Kidney (tissue), 13 donors: ENCODE measurements at regions not wholly inside any gene's neighbourhood (a gene's known extent, or its start where the extent isn't known, plus 50 kb on each side); places are given as distances from the start of the nearest gene placed in this dataset.

ENCODE experiments used
- DNase-seq, 5 donors: peaks; one replicate each; pipeline ENCODE4 v3.0.0-alpha.2; 2013 to 2020
- FAIRE-seq: peaks from 2 replicates; lab custom pipeline; 2012; peaks lifted over from hg19 to GRCh38; lab: Jason Lieb, UNC
- H3K27ac ChIP-seq, 2 donors: one replicate each; pipeline ENCODE4 v1.7.0; 2013; ENCODE audit warnings: low read depth in 2 of 2, low read length in 2 of 2, inconsistent platforms in 1 of 2
- H3K27me3 ChIP-seq: one replicate; pipeline ENCODE4 v1.7.1; 2013; ENCODE audit warnings: low read length, inconsistent platforms; ENCODE audit not compliant: control insufficient read depth, insufficient read depth
- H3K36me3 ChIP-seq, 3 donors: one replicate each; pipeline versions ENCODE4 v1.7.0 to v1.7.1; 2013; ENCODE audit warnings: low read length in 3 of 3, control low read depth in 1 of 3, inconsistent platforms in 1 of 3; ENCODE audit not compliant: insufficient read depth in 3 of 3, control insufficient read depth in 2 of 3
- H3K4me1 ChIP-seq, 3 donors: one replicate each; pipeline versions ENCODE4 v1.7.0 to v1.7.1; 2013; ENCODE audit warnings: low read length in 3 of 3, inconsistent platforms in 1 of 3, low read depth in 1 of 3; ENCODE audit not compliant: control insufficient read depth in 2 of 3, insufficient read depth in 2 of 3
- H3K4me3 ChIP-seq, 3 donors: one replicate each; pipeline versions ENCODE4 v1.7.0 to v1.8.1; 2013; ENCODE audit warnings: low read length in 3 of 3, control low read depth in 1 of 3, inconsistent platforms in 1 of 3
- H3K9ac ChIP-seq, 3 donors: one replicate each; pipeline versions ENCODE4 v1.7.0 to v1.7.1; 2013; ENCODE audit warnings: low read length in 3 of 3, control low read depth in 1 of 3, inconsistent platforms in 1 of 3
- H3K9me3 ChIP-seq, 3 donors: one replicate each; pipeline versions ENCODE4 v1.7.0 to v1.7.1; 2013; ENCODE audit warnings: low read length in 3 of 3, control low read depth in 1 of 3, inconsistent platforms in 1 of 3; ENCODE audit not compliant: control insufficient read depth in 2 of 3, insufficient read depth in 1 of 3
- intact Hi-C: fragments of 100-400 bp; cut with DNase I; formaldehyde crosslinking; loops from one replicate; pipeline ENCODE4 v1.11.1; 2022
- TF ChIP-seq, protein P1 (sequence below): IDR thresholded peaks from 3 replicates; pipeline ENCODE4 v1.5.1; 2012; ENCODE audit warnings: mild to moderate bottlenecking, moderate library complexity, borderline replicate concordance; ENCODE audit not compliant: insufficient read depth; ENCODE audit errors: extremely low read depth
- donor health status: control.
- donor health status: control.
- donor health status: control.
- donor health status: control.
- donor health status: control.
- donor health status: DM: yes; HTN: yes; CAD: no.
- donor health status: Normal renal cell carcinoma (clear cell type).

DNA sequence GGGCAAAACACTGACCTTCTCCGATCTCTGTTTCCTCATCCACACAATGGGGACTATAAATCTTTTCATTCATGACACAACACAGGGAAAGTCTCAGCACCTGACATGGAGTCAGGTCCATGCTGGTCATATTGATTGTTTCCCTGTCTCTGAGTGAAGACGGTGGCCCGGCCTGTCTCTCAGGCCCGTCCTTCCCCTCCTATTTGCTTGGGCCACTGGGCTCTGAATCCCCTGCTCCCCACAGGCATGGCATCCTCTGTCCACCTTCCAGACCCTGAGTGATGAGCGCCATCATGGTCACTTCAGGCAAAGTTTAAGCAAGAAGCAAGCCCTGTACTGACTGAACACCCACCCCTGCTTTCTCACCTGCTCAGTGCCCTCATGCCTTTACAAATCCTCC is 113.3 kb upstream of the ALX4 start:
- intact Hi-C loops = no loop called here
- H3K27me3 ChIP-seq = no peaks in the 10 kb centered on the region
- no peaks in the 10 kb centered on the region for H3K9me3 ChIP-seq
- no peak overlapping the region for H3K9ac ChIP-seq
- H3K4me1 ChIP-seq = no peaks in the 10 kb centered on the region
- H3K36me3 ChIP-seq = no peaks in the 10 kb centered on the region
- no peak overlapping the region for H3K27ac ChIP-seq
- FAIRE-seq (no peak), DNase-seq (peak in 1 of 5 donors; percentile 10)
- TF ChIP-seq, protein P1, sequence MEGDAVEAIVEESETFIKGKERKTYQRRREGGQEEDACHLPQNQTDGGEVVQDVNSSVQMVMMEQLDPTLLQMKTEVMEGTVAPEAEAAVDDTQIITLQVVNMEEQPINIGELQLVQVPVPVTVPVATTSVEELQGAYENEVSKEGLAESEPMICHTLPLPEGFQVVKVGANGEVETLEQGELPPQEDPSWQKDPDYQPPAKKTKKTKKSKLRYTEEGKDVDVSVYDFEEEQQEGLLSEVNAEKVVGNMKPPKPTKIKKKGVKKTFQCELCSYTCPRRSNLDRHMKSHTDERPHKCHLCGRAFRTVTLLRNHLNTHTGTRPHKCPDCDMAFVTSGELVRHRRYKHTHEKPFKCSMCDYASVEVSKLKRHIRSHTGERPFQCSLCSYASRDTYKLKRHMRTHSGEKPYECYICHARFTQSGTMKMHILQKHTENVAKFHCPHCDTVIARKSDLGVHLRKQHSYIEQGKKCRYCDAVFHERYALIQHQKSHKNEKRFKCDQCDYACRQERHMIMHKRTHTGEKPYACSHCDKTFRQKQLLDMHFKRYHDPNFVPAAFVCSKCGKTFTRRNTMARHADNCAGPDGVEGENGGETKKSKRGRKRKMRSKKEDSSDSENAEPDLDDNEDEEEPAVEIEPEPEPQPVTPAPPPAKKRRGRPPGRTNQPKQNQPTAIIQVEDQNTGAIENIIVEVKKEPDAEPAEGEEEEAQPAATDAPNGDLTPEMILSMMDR = no peak
- no peak overlapping the region for H3K4me3 ChIP-seq

DNA sequence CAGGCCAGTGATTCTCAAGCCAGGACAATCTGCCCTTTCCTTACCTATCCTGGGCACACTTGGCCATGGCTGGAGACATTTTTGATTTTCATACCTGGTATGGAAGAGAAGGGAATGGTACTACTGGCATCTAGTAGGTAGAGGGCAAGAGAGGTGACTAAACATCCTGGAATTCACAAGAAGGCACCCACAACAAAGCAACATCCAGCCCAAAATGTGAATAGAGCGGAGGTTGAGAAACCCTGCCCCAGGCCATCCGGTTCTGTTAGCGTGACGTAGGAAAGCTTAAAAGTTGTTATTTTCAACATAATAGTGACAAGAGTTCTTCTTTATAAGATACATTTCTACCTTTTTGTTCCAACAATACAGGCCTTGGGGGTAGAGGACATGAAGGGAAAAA is 114.9 kb upstream of the ALX4 start:
- no peak overlapping the region for H3K4me3 ChIP-seq
- no peak overlapping the region for H3K9ac ChIP-seq
- H3K27ac ChIP-seq = no peak overlapping the region
- no peak for FAIRE-seq
- intact Hi-C loops = no loop called here
- no peaks in the 10 kb centered on the region for H3K27me3 ChIP-seq
- DNase-seq = no peak
- H3K4me1 ChIP-seq = no peaks in the 10 kb centered on the region
- H3K36me3 ChIP-seq = no peaks in the 10 kb centered on the region
- TF ChIP-seq, protein P1 = no peak
- no peaks in the 10 kb centered on the region for H3K9me3 ChIP-seq

DNA sequence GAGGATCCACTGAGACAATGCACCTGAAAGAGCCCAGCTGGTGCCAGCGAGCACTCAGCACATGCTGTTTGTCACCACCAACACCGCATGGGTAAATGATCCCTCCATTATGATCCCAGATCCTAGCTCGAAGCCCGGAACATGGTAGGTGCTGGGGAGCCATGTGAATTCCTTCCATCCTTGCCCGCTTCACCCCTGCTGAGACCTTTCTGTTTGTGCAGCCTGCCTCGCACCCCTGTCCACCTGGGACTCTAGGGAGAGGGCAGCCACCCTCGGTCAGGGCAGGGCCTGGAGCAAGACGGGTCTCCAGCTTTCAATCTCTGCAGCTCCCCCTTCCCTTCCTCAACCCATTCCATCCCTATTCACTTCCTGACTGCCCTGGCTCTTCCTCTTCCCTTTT is 116.2 kb upstream of the ALX4 start:
- no peaks in the 10 kb centered on the region for H3K27me3 ChIP-seq
- H3K4me1 ChIP-seq = no peaks in the 10 kb centered on the region
- no peaks in the 10 kb centered on the region for H3K36me3 ChIP-seq
- FAIRE-seq = no peak
- H3K9me3 ChIP-seq = no peaks in the 10 kb centered on the region
- TF ChIP-seq, protein P1 = no peak
- H3K4me3 ChIP-seq = no peak overlapping the region
- H3K9ac ChIP-seq = no peak overlapping the region
- H3K27ac ChIP-seq = no peak overlapping the region
- DNase-seq = peak in 1 of 5 donors; percentile 7
- intact Hi-C loops = no loop called here

DNA sequence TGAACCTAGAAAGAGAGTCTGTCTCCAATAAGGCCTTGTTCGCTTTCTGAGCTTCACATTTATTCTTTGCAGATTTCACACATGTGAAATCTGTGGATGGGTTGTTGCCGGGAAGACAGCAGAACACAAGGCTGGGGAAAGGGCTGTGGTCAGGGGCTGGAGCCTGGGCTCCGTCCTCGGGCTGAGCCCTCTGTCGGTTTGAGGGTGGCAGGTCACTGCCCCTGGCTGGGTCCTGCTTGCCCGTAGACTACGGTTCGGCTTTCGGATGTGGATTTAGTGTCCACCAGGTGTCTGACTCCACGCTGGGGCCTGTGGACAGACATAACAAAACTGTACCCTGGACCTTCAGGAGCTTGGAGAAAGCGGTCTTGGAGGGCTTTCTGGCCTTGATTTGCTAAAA is 117.0 kb upstream of the ALX4 start:
- Histone ChIP-seq H3K36me3 (no peaks in the 10 kb centered on the region), H3K9ac (no peak overlapping the region), H3K4me1 (no peaks in the 10 kb centered on the region), H3K27me3 (no peaks in the 10 kb centered on the region), H3K4me3 (no peak overlapping the region), H3K9me3 (no peaks in the 10 kb centered on the region), H3K27ac (no peak overlapping the region)
- FAIRE-seq = no peak
- TF ChIP-seq, protein P1 = no peak
- intact Hi-C loops = no loop called here
- peak in 1 of 5 donors; percentile 9 for DNase-seq
